Thyroid gland (tissue), 4 donors: ENCODE measurements at regions not wholly inside any gene's neighbourhood (a gene's known extent, or its start where the extent isn't known, plus 50 kb on each side); places are given as distances from the start of the nearest gene placed in this dataset.

Source experiments
- CTCF ChIP-seq, 6 experiments: fragments of 200-600 bp in 3 of 6; fragments of 450-650 bp in 3 of 6; sonication (generic) in 3 of 6; IDR thresholded peaks; one replicate each; pipeline ENCODE4 v1.5.1; 2016 to 2019; ENCODE audit warnings: antibody characterized with exemption in 6 of 6, mild to moderate bottlenecking in 2 of 6, inconsistent platforms in 1 of 6, moderate library complexity in 1 of 6
- POLR2A ChIP-seq, 2 donors: fragments of 450-650 bp; IDR thresholded peaks; one replicate each; pipeline ENCODE4 v1.6.1; 2017; ENCODE audit warnings: antibody characterized with exemption in 2 of 2, mild to moderate bottlenecking in 2 of 2, moderate library complexity in 1 of 2

GRCh38 chr9:124191691-124192395 lies 65.9 kb upstream of the NEK6 start:
- TF ChIP-seq CTCF (IDR thresholded peaks at IDR 0.05) (no peak), POLR2A (IDR thresholded peaks at IDR 0.05) (no peak)
